B cell (primary cell): ENCODE measurements at regions not wholly inside any gene's neighbourhood (a gene's known extent, or its start where the extent isn't known, plus 50 kb on each side); places are given as distances from the start of the nearest gene placed in this dataset.
"Not testable (repeated sequence)": the region's sequence is repeated elsewhere in the genome, so short reads cannot be mapped to it uniquely, and the experiment has no call there.

Source experiments
- ATAC-seq: fragments of 200-7000 bp; cut with Tn5 transposase; one replicate; pipeline ENCODE4 v1.10.0; 2021; ENCODE audit warnings: low read depth, mild to moderate bottlenecking, moderate number of reproducible peaks, moderate library complexity
- CTCF ChIA-PET: fragments of 350-600 bp; sonication (Branson Sonifier 250); formaldehyde crosslinking; loops from one replicate; lab custom pipeline; 2021; ENCODE audit warnings: antibody characterized with exemption, inconsistent platforms; lab: Charles Lee
- POLR2A ChIA-PET: fragments of 350-600 bp; sonication (Branson Sonifier 250); formaldehyde crosslinking; loops from one replicate; lab custom pipeline; 2021; ENCODE audit warnings: antibody characterized with exemption; lab: Charles Lee
- DNase-seq: peaks from one replicate; pipeline ENCODE4 v3.0.0; 2013
- H2AFZ ChIP-seq: 2 replicates; pipeline ENCODE4 v1.6.1; 2012; ENCODE audit warnings: mild to moderate bottlenecking, low read depth, low read length; ENCODE audit not compliant: insufficient read depth, poor library complexity, severe bottlenecking
- H3K27ac ChIP-seq, 2 donors: 1 replicate in 1 of 2; 2 replicates in 1 of 2; pipeline ENCODE4 v1.5.1; 2012 to 2013; ENCODE audit warnings: low read length in 2 of 2, mild to moderate bottlenecking in 2 of 2, moderate library complexity in 1 of 2
- H3K27me3 ChIP-seq, 4 experiments: fragments of 200-600 bp in 1 of 4; sonication (generic) in 1 of 4; replicated peaks in 1 of 4; 1 replicate in 2 of 4; 2 replicates in 2 of 4; pipeline versions ENCODE4 v1.6.1 to v1.7.0; 2013 to 2016; ENCODE audit warnings: low read length in 3 of 4, mild to moderate bottlenecking in 2 of 4, mixed read lengths in 1 of 4, moderate library complexity in 1 of 4; ENCODE audit not compliant: insufficient read depth in 4 of 4, control insufficient read depth in 3 of 4; ENCODE audit errors: control extremely low read depth in 1 of 4
- H3K36me3 ChIP-seq, 2 experiments: replicated peaks in 1 of 2; 1 replicate in 1 of 2; 2 replicates in 1 of 2; pipeline versions ENCODE4 v1.6.1 to v1.7.1; 2013; ENCODE audit warnings: low read length in 1 of 2; ENCODE audit not compliant: insufficient read depth in 2 of 2, control insufficient read depth in 1 of 2; ENCODE audit errors: control extremely low read depth in 1 of 2, extremely low read depth in 1 of 2
- H3K4me1 ChIP-seq, 2 donors: fragments of 200-600 bp in 1 of 2; sonication (generic) in 1 of 2; 1 replicate in 1 of 2; 2 replicates in 1 of 2; pipeline versions ENCODE4 v1.5.1 to v1.6.1; 2013 to 2017; ENCODE audit warnings: low read length in 2 of 2; ENCODE audit not compliant: control insufficient read depth in 2 of 2, insufficient read depth in 2 of 2
- H3K4me2 ChIP-seq: replicated peaks from 2 replicates; pipeline ENCODE3; 2012; ENCODE audit warnings: mild to moderate bottlenecking, low read depth, low read length; ENCODE audit not compliant: poor library complexity, severe bottlenecking
- H3K4me3 ChIP-seq, 5 experiments: fragments of 200-600 bp in 1 of 5; sonication (generic) in 1 of 5; 1 replicate in 3 of 5; 2 replicates in 2 of 5; pipeline versions ENCODE4 v1.5.1 to v1.7.0; 2011 to 2016; ENCODE audit warnings: low read length in 4 of 5, mild to moderate bottlenecking in 4 of 5, low read depth in 2 of 5, control low read depth in 1 of 5, moderate library complexity in 1 of 5; ENCODE audit not compliant: insufficient read depth in 1 of 5; ENCODE audit errors: control extremely low read depth in 1 of 5, extremely low read depth in 1 of 5
- H3K79me2 ChIP-seq: fragments of 200-600 bp; sonication (generic); one replicate; pipeline ENCODE4 v1.6.0; 2016; ENCODE audit warnings: low read length; ENCODE audit not compliant: control insufficient read depth, insufficient read depth
- H3K9ac ChIP-seq: fragments of 200-600 bp; sonication (generic); 2 replicates; pipeline ENCODE4 v1.6.1; 2017; ENCODE audit warnings: mild to moderate bottlenecking, low read length, moderate library complexity
- H3K9me3 ChIP-seq, 3 donors: one replicate each; pipeline versions ENCODE4 v1.6.1 to v1.7.1; 2013; ENCODE audit warnings: low read length in 2 of 3; ENCODE audit not compliant: control insufficient read depth in 2 of 3, insufficient read depth in 1 of 3; ENCODE audit errors: control extremely low read depth in 1 of 3
- H4K20me1 ChIP-seq: 2 replicates; pipeline ENCODE4 v1.6.0; 2012; ENCODE audit warnings: mild to moderate bottlenecking, low read length; ENCODE audit not compliant: insufficient read depth, control insufficient read depth, poor library complexity, severe bottlenecking
- H3K27ac Mint-ChIP-seq: one replicate; pipeline ENCODE4 v1.8.0; 2021; ENCODE audit warnings: mixed read lengths
- H3K27me3 Mint-ChIP-seq: one replicate; pipeline ENCODE4 v1.8.0; 2021; ENCODE audit warnings: mixed read lengths
- H3K4me1 Mint-ChIP-seq: one replicate; pipeline ENCODE4 v1.8.0; 2021; ENCODE audit warnings: mixed read lengths
- H3K4me3 Mint-ChIP-seq: one replicate; pipeline ENCODE4 v1.8.0; 2021; ENCODE audit warnings: mixed read lengths
- H3K9me3 Mint-ChIP-seq: one replicate; pipeline ENCODE4 v1.8.0; 2022; ENCODE audit warnings: mixed read lengths; ENCODE audit not compliant: insufficient read depth
- CTCF ChIP-seq: fragments of 200-600 bp; IDR thresholded peaks from one replicate; pipeline ENCODE4 v1.8.0; 2022; ENCODE audit warnings: antibody characterized with exemption, mild to moderate bottlenecking
- EZH2 ChIP-seq: IDR thresholded peaks from 2 replicates; pipeline ENCODE4 v1.6.1; 2012; ENCODE audit warnings: borderline replicate concordance, low read depth, mild to moderate bottlenecking, moderate library complexity, low read length; ENCODE audit not compliant: insufficient read depth, poor library complexity, severe bottlenecking
- WGBS: methylation state at CpG from one replicate; pipeline ENCODE4 v1.1.5; 2013; ENCODE audit warnings: missing lambda C conversion rate; ENCODE audit not compliant: insufficient coverage; 5-methylcytosine and 5-hydroxymethylcytosine counted together
- intact Hi-C: fragments of 100-400 bp; cut with micrococcal nuclease; formaldehyde crosslinking; loops from one replicate; pipeline ENCODE4 v1.10.0; 2022

- ATAC-seq (no peak), DNase-seq (no peak)
- 94% methylated on average over 7 of the region's 12 CpGs for WGBS
- Mint-ChIP-seq H3K27me3 (no peaks in the 10 kb centered on the region), H3K9me3 (no peaks in the 10 kb centered on the region), H3K27ac (no peak overlapping the region), H3K4me3 (no peak overlapping the region), H3K4me1 (no peaks in the 10 kb centered on the region)
- Histone ChIP-seq H4K20me1 (no peaks in the 10 kb centered on the region), H3K36me3 (no peaks in the 10 kb centered on the region), H2AFZ (no peak overlapping the region), H3K27me3 (no peaks in the 10 kb centered on the region), H3K4me3 (no peak overlapping the region), H3K27ac (no peak overlapping the region), H3K4me2 (no peak overlapping the region), H3K4me1 (no peaks in the 10 kb centered on the region), H3K79me2 (no peaks in the 10 kb centered on the region), H3K9me3 (no peaks in the 10 kb centered on the region), H3K9ac (no peak overlapping the region)
- ChIA-PET POLR2A (no interaction called here), CTCF (no interaction called here)
- intact Hi-C loops = no loop called here
- TF ChIP-seq CTCF (no peak), EZH2 (no peak)
These were observed 894.8 kb upstream of the EPHA5 start for GRCh38 chr4:66564901-66565651.

GRCh38 chr4:66562276-66562806, 892.1 kb upstream of the EPHA5 start:
- ChIA-PET POLR2A (no interaction called here), CTCF (no interaction called here)
- no peaks in the 10 kb centered on the region for H3K4me1 ChIP-seq
- H3K36me3 ChIP-seq = no peaks in the 10 kb centered on the region
- no peak for TF ChIP-seq EZH2
- TF ChIP-seq CTCF = no peak
- ATAC-seq = no peak
- no peak overlapping the region for H3K9ac ChIP-seq
- no peaks in the 10 kb centered on the region for H3K9me3 ChIP-seq
- H3K27me3 ChIP-seq = no peaks in the 10 kb centered on the region
- H3K4me1 Mint-ChIP-seq = no peaks in the 10 kb centered on the region
- no peak overlapping the region for H3K4me2 ChIP-seq
- no peaks in the 10 kb centered on the region for H3K79me2 ChIP-seq
- H3K27ac ChIP-seq = no peak overlapping the region
- intact Hi-C loops = no loop called here
- no peaks in the 10 kb centered on the region for H4K20me1 ChIP-seq
- no peaks in the 10 kb centered on the region for H3K27me3 Mint-ChIP-seq
- no peak overlapping the region for H3K27ac Mint-ChIP-seq
- no peak overlapping the region for H3K4me3 Mint-ChIP-seq
- H3K9me3 Mint-ChIP-seq = peaks cover 3% of the 10 kb centered on the region
- no peak overlapping the region for H3K4me3 ChIP-seq
- H2AFZ ChIP-seq = no peak overlapping the region
- DNase-seq = no peak

- H3K9me3 ChIP-seq, ATAC-seq, H3K27ac Mint-ChIP-seq, H4K20me1 ChIP-seq, POLR2A ChIA-PET, H3K27me3 ChIP-seq, H2AFZ ChIP-seq, intact Hi-C loops, H3K4me2 ChIP-seq, H3K9me3 Mint-ChIP-seq, CTCF ChIA-PET, DNase-seq, H3K36me3 ChIP-seq, H3K4me3 Mint-ChIP-seq, H3K4me1 Mint-ChIP-seq, H3K9ac ChIP-seq, H3K27me3 Mint-ChIP-seq, H3K4me1 ChIP-seq, H3K4me3 ChIP-seq, H3K79me2 ChIP-seq, H3K27ac ChIP-seq: not testable (repeated sequence)
- WGBS = 93% methylated on average over 31 of the region's 42 CpGs
These were observed 891.3 kb upstream of the EPHA5 start for GRCh38 chr4:66561465-66562053.
